ES-I3 (cell line): ENCODE measurements at regions not wholly inside any gene's neighbourhood (a gene's known extent, or its start where the extent isn't known, plus 50 kb on each side); places are given as distances from the start of the nearest gene placed in this dataset.

Experiments
- H3K36me3 ChIP-seq: 2 replicates; pipeline ENCODE4 v1.6.1; 2013; ENCODE audit warnings: mild to moderate bottlenecking, low read length, control low read depth, moderate library complexity; ENCODE audit not compliant: insufficient read depth
- H3K4me1 ChIP-seq: 2 replicates; pipeline ENCODE4 v1.6.1; 2013; ENCODE audit warnings: mild to moderate bottlenecking, control low read depth, low read length; ENCODE audit not compliant: insufficient read depth
- H3K9ac ChIP-seq: 2 replicates; pipeline ENCODE4 v1.6.1; 2013; ENCODE audit warnings: low read depth, mild to moderate bottlenecking, low read length, moderate library complexity
- H3K9me3 ChIP-seq: 2 replicates; pipeline ENCODE4 v1.6.1; 2013; ENCODE audit warnings: mild to moderate bottlenecking, low read length, moderate library complexity; ENCODE audit not compliant: control insufficient read depth, insufficient read depth

DNA sequence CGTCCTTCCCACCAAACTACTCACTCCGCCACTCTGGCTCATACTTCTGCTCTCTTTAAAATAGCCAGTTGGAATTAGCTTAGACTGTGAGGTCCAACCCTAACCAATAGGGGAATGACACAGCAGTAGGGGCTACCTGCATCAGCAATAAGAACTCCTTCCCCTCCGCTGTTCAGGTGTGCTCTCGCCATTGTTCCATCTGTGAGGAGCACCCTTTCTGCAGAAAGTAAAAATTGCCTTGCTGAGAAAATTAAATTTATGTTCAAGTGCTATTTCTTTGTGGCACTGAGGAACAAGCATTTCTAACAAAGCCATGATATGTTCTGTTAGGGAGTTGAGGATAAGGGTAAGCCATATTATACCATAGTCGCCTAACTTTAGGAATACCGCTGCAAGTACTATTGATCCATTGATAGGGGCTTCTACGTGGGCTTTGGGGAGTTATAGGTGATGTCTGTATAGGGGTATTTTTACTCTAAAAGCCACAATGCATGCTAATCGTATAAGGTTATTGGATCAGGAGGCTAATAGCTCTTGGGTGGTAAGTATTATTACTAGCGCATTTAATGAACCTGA lies 1269.5 kb downstream of the TYW1 start:
- peaks cover 17% of the 10 kb centered on the region for H3K9me3 ChIP-seq
- no peaks in the 10 kb centered on the region for H3K36me3 ChIP-seq
- H3K9ac ChIP-seq, result no peak overlapping the region
- no peaks in the 10 kb centered on the region for H3K4me1 ChIP-seq

DNA sequence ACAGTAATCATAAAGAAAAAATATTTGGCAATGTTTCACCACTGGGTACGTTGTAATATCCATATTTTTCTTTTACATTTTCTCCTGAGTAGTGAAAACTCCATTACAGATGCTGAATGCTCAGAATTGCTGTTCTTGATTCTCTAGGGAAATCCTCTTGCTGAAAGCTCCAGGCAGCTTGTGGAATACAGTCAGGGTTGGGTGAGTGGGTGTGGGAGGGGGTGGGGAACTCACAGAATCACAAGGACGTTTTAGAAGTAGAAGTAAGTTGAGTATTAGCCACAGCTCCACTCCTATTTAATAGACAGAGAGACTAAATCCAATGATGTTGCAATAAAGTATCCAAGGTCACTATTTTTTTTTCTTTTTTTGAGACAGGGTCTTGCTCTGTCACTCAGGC lies 1270.9 kb downstream of the TYW1 start:
- H3K9me3 ChIP-seq, result peaks cover 17% of the 10 kb centered on the region

DNA sequence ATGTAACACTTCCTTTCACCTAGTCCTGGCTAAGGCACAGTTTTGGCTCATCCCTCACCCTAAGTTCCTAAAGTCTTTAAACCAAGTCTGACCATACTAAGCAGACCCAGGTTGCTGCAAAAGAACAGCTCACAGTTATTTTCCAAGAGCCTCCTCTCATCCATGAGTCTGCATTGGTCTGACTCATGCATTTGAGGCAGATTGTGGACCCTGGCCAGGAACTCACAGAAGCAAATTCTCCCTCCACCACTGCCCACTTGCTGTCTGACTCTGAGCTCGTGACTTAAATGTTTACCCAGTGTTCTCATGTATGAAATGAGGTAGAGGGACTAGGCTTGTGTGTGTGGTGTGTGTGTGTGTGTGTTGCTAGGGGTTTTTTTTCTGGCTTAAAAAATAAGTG lies 1272.8 kb downstream of the TYW1 start:
- Histone ChIP-seq H3K36me3 (no peaks in the 10 kb centered on the region), H3K9me3 (peaks cover 17% of the 10 kb centered on the region), H3K9ac (no peak overlapping the region), H3K4me1 (no peaks in the 10 kb centered on the region)

More for the DNA sequence above, 1270.9 kb downstream of the TYW1 start:
- no peaks in the 10 kb centered on the region for H3K4me1 ChIP-seq
- H3K9ac ChIP-seq, result no peak overlapping the region
- no peaks in the 10 kb centered on the region for H3K36me3 ChIP-seq

DNA sequence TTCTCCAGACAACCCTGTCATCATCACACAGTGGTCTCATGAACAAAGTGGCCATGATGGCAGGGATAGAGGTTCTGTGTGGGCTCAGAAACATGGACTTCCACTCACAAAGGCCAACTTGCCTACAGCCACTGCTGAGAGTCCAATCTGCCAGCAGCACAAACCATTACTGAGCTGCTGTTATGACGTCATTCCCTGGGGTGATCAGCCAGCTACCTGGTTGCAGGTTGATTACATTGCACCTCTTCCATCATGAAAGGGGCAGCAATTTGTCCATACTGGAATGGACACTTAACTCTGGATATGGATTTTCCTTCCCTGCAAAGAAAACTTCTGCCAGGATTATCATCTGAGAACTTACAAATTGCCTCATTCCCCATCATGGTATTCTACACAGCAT lies 1275.9 kb downstream of the TYW1 start:
- Histone ChIP-seq H3K4me1 (peaks cover 7% of the 10 kb centered on the region; the same call in 1 of the 2 replicates), H3K9me3 (no peaks in the 10 kb centered on the region; the same call in 1 of the 2 replicates), H3K9ac (no peak overlapping the region), H3K36me3 (no peaks in the 10 kb centered on the region)

DNA sequence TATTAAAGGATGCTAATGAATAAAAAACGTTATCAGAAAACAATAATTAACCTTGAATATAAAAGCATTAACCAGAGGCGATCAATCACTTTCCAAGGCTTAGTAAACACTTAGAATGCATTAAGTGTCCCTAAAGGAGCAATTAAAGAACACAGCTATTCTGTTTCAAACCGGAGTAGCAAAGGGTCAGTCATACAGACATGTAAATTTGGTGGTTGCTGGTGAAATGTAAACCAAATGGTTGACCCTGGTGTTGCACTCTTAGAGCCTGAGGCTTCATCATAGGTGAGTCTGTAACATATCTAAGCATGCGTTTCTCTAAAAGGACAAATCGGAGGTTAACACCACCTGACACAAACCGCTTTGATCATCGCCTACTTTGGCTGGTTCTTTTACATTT lies 1280.1 kb downstream of the TYW1 start:
- Histone ChIP-seq H3K4me1 (peaks cover 7% of the 10 kb centered on the region; the same call in 1 of the 2 replicates), H3K9me3 (no peaks in the 10 kb centered on the region), H3K9ac (no peak overlapping the region), H3K36me3 (no peaks in the 10 kb centered on the region)

DNA sequence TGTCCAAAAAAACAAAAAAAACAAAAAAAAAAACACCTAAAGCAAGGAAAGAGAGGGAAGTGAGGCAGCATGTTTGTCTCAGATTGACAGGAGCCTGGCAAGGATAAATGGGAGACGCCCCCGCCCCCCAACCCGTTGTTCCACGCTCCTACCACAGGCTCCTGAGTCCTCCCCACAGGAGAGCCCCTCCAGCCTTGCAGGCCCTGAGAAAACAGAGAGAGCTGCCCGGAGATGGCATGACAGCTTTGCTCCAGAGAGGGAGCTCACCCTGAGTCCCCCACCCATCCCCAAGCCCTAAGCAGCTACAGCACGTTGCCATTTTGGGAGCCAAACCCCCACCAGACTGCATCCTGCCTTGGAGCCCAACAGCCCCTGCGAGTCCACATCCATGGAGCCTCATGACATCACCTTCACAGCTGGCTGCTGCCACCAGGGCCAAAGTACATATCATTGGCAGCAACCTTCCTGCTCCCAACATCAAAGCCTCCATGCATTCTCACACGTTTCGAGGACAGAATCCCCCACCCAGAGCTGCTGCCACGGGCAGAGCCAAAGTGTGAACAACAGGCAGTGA lies 1283.3 kb downstream of the TYW1 start:
- H3K4me1 ChIP-seq, result peaks cover 7% of the 10 kb centered on the region; the same call in 1 of the 2 replicates
- peaks cover 3% of the 10 kb centered on the region for H3K9me3 ChIP-seq
- no peaks in the 10 kb centered on the region for H3K36me3 ChIP-seq
- H3K9ac ChIP-seq, result no peak overlapping the region

DNA sequence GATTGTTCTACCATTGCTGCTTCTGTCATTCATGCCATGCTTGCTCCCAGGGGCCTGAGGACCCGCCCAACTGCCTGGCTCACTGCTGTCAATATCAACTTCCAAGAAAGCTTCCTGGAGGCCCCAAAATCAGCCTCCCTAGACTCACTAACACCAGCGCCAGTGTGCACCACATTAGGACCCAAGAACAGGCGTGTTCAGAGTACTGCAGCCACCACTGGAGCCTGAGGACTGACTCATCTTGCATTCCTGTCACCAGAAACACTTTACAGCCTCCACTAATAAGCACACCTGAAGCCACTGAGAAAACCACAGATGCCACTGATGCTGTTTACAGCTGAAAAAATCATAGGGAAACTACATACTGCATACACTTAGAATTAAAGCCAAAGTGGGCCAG lies 1284.3 kb downstream of the TYW1 start:
- Histone ChIP-seq H3K9ac (no peak overlapping the region), H3K4me1 (peaks cover 5% of the 10 kb centered on the region; the same call in 1 of the 2 replicates), H3K9me3 (peaks cover 3% of the 10 kb centered on the region), H3K36me3 (no peaks in the 10 kb centered on the region)

DNA sequence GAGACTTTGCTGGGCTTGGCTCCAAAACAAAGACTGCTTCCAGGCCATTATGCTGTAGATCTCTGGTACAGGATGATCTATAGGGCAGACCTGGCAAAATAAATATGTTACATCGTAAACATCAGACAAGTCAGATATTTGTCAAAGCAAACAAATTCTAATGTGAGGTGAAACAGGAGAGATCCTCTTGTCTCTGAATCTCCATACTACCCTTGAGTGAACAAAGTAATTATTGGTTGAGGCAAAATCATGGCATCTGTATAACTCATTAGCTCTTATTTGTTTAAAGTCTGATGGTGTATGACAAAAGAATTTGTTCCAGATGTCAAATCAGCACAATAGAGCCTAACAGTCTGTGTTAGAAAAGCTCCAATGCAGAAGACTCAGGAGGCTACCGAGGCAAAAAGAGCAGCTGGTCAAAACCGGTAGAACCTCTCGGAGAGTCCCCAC lies 1291.5 kb downstream of the TYW1 start:
- Histone ChIP-seq H3K9me3 (peaks cover 3% of the 10 kb centered on the region), H3K9ac (no peak overlapping the region), H3K36me3 (no peaks in the 10 kb centered on the region), H3K4me1 (no peaks in the 10 kb centered on the region)

DNA sequence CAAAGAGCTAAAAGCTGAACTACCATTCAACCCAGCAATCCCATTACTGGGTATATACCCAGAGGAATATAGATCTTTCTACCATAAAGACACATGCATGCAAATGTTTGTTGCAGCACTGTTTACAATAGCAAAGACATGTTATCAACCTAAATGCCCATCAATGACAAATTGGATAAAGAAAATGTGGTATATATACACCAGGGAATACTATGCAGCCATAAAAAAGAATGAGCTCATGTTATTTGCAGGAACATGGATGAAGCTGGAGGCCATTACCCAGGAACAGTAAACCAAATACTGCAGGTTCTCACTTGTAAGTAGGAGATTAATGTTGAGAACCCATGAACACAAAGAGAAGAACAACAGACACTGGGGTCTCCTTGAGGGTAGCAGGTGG lies 1295.1 kb downstream of the TYW1 start:
- H3K9me3 ChIP-seq, result peaks cover 3% of the 10 kb centered on the region
- no peaks in the 10 kb centered on the region for H3K4me1 ChIP-seq
- no peaks in the 10 kb centered on the region for H3K36me3 ChIP-seq
- H3K9ac ChIP-seq, result no peak overlapping the region

DNA sequence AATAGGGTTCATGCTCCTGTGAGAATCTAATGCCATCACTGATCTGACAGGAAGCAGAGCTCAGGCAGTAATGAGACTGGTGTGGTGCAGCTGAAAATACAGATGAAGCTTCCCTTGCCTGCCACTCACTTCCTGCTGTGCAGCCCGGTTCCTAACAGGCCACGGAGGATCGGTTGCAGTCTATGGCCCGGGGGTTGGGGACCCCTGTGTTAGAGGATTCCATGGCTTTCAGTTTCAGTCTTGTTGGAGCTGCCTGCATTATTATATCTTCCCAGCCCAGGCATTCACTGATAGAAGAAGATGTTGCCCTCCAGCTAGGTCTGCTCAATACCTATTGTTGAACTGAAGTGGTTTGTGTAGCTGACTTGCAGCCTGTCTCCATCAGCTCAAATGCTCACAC lies 1298.8 kb downstream of the TYW1 start:
- Histone ChIP-seq H3K36me3 (no peaks in the 10 kb centered on the region), H3K9me3 (peaks cover 3% of the 10 kb centered on the region), H3K4me1 (no peaks in the 10 kb centered on the region), H3K9ac (no peak overlapping the region)

DNA sequence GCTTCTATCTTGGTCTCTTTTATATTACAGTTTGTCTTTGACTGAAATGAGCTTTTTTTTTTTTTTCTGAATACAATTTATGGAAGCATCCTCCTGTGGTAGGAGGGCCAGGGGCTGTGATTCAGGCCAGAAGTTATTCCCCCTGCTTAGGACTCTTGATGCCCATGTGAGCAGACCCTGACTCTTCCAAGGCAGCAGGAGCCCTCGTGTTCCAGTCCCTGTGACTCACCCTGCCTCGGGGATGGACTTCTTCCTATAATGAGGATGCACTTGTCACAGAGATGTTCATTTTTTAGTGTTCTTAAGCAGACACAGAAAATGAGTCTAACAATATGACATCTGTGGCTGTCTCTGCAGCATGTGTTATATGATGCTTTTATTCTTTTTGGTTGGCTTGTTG lies 1293.7 kb upstream of the AUTS2 start:
- no peaks in the 10 kb centered on the region for H3K4me1 ChIP-seq
- H3K9ac ChIP-seq, result no peak overlapping the region
- no peaks in the 10 kb centered on the region for H3K36me3 ChIP-seq
- H3K9me3 ChIP-seq, result no peaks in the 10 kb centered on the region; the same call in 1 of the 2 replicates

DNA sequence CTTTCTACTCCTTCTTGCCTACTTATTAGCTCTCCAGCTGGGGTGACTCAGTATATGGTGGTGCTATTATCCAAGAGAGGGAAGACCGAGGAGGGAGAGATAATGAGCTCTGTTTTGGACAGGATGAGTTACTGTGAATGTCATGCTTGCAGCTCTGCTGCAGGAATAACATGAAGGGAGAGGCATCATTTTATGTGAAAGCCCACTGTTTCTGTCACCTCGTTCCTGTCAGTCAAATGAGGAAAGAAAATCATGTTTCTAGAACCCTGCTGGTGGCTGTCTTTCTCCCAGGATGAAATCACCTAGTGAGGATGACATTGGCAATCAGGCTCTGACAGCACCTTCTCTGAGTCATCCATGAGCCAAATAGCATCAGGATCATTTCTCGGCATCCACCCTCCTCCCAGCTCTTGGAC lies 1291.6 kb upstream of the AUTS2 start:
- H3K4me1 ChIP-seq, result no peaks in the 10 kb centered on the region
- H3K9ac ChIP-seq, result no peak overlapping the region
- H3K9me3 ChIP-seq, result no peaks in the 10 kb centered on the region
- H3K36me3 ChIP-seq, result no peaks in the 10 kb centered on the region

DNA sequence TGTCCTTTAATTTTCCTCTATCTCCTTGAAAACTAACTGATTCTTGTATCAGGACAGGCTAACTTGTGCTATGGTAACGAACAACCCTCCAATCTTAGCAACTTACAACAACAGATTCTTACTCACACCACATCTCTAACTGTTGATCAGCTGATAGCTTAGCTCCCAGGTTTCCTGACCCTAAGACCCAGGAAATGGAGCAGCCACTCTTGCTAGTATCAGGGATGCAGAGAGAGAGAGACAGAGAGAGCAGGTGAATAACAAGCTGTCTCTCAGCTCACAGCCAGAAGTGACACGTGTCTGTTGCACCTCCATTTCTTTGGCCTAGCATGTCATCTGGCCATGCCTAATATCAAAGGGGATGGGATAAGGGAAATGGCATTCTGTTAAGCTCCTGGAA lies 1289.0 kb upstream of the AUTS2 start:
- Histone ChIP-seq H3K36me3 (no peaks in the 10 kb centered on the region), H3K9ac (no peak overlapping the region), H3K4me1 (no peaks in the 10 kb centered on the region; the same call in 1 of the 2 replicates), H3K9me3 (no peaks in the 10 kb centered on the region)

DNA sequence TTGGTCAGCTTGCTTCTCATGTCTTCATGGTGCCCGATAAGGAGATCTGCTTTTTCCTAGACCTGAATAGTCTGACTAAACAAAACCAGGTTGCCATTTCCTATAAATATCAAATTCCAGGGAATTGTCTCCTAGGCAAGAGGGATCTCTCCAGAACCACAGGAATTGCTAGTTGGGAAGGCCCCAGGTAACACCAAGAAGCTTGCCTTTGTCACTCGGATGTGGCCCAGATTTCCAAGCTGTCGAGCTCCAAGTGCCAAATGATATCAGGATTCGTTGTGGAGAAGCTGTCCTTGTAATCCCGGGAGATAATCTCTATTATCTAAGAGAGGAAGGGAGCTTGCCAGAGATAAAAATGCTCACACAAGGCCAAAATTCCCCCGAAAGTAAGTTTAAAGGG lies 1288.5 kb upstream of the AUTS2 start:
- no peak overlapping the region for H3K9ac ChIP-seq
- no peaks in the 10 kb centered on the region for H3K36me3 ChIP-seq
- H3K9me3 ChIP-seq, result no peaks in the 10 kb centered on the region
- H3K4me1 ChIP-seq, result no peaks in the 10 kb centered on the region; the same call in 1 of the 2 replicates

DNA sequence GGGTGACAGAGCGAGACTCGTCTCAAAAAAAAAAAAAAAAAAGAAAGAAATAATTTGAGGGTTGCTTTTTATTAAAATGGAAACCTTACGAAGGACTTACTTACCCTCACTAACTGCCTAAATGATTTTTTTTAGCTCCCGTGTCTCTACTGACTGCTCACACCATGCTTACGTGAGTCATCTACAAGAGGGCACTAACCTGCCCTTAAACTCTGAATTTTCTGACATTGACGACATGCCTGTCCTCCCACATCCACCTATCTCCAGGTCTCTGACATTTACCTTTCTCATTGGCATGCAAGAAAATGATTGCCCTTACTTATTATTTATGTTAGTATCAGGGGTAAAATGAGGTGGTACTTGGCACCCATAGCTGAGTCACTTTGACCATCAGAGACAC lies 1286.3 kb upstream of the AUTS2 start:
- Histone ChIP-seq H3K4me1 (no peaks in the 10 kb centered on the region; the same call in 1 of the 2 replicates), H3K9me3 (no peaks in the 10 kb centered on the region), H3K36me3 (no peaks in the 10 kb centered on the region), H3K9ac (no peak overlapping the region)
